GM19468 (cell line): ENCODE measurements at regions not wholly inside any gene's neighbourhood (a gene's known extent, or its start where the extent isn't known, plus 50 kb on each side); places are given as distances from the start of the nearest gene placed in this dataset.

Source experiments
- ATAC-seq: cut with Tn5 transposase; IDR thresholded peaks from one replicate; pipeline ENCODE4 v1.9.1; 2021; ENCODE audit warnings: mild to moderate bottlenecking, moderate library complexity, moderate number of reproducible peaks; ENCODE audit not compliant: unreplicated experiment; ENCODE audit errors: extremely low read depth

DNA sequence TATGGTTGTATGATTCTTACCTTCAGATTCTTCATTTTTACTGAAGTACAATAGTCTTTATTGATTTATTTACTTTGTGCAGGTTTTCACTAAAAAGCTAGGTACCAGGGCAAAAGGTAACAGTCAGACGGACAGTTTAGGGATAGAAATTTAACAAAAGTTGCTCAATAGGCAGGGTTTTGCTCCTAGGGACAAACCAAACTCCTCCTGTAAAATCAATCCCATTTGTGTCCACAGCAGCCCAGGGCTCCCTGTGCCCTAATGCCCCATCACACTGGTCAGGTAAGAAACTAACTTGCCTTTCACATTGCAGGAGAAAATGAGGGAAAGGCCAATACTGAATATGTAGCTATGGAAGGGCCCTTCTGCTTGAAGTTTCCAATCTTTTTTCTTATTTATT lies 410.9 kb downstream of the EPHA4 start:
- ATAC-seq = no peak

DNA sequence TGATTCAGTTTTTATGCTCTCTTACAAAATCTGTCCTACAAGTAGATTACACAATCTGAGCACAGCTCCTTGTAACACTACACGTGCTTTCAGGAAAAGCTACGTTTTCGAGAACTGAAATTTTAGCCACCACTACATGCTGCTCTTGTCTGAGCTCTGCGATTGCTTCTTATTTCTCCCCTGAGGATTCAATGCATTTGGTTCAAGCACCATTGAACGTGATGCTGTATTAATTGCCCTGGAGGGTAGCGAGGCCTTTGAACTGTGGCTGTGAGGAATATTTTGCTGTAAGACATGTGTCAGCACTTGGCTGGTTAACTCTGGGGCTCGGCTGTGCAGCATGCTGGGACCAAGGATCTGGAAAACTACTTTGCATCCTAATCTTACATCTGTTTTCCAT lies 405.8 kb downstream of the EPHA4 start:
- ATAC-seq = no peak

DNA sequence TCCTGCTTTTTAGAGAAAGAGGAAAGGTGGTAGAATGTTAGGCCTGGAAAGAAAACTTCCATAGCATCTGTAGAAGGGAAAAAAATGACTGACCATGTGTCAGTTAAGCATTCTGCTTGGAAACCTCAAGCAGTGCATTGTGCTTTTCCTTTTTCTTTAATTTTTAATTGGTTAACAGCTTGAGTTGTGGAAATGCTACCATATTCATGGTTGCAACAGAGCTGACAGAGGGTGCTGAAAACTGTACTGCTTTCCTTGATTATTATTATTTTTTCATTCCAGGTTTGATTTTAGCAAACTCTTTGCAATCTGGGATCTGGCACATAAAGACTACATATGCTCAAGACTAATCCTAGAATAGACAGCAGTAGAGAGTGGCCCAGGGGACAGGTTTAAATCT lies 404.5 kb downstream of the EPHA4 start:
- ATAC-seq = no peak

DNA sequence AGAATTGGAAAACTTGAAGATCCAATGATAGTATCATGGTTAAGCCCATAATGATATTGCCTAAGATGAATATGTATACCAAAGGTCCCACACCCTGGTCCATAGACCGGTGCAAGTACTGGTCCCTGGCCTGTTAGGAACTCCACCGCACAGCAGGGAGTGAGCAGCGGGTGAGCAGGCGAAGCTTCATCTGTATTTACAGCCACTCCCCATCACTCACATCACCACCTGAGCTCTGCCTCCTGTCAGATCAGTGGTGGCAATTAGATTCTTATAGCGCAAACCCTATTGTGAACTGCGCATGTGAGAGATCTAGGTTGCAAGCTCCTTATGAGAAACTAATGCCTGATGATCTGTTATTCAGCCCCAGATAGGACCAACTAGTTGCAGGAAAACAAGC lies 402.4 kb downstream of the EPHA4 start:
- no peak for ATAC-seq

DNA sequence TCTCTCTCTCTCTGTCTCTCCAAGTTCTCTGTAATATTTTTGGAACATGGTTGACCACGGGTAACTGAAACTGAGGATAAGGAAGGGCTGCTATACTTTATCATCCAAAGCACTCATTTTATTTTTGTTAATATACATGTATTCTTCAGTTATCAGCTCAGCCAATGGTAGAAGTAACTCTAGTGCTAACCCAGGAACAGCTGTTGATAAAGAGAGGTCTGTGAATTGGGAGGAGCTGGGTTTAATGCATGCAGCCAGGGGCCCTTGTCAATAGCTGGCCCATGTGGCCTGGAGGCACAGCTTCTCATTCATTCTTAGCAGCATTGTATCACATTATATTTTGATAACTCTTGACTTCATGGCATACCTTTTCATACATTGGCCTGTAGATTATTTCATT lies 401.6 kb downstream of the EPHA4 start:
- no peak for ATAC-seq

DNA sequence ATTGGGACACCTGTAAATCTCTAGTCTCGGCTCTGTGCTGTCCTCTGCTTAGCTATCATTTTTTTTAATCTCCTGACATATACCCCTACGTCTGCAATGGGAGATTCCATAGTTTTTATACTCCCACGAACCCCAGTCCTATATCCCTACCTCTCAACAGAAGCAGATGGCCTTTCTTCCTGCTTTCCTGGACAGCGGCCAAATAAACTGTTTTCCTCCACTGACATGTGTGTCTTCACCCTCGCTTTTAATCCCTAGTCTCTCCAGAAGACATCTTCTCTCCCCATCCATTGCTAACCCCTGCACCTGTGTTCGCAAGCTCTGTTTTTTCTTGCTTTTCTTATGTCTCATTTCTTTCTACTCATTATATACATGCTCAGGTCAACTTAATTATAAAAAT lies 395.4 kb downstream of the EPHA4 start:
- no peak for ATAC-seq

DNA sequence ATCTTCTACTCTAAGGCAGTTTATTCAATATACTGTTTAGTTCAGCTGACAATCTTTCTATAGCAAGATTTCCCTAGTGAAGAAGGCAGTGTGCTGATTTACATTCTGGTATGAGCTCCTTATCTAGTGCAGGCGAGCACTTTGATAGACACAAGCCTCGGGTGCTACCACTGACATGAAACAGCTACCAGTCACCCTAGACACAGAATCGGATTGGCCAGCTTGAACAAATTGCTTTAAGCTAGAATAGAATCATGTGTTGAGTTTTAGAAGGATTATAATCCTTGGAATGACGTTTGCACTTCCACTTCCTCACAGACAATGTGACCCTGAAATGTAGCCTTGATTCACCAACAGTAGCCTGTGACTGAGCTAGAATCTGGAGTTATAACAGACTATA lies 394.0 kb downstream of the EPHA4 start:
- no peak for ATAC-seq

DNA sequence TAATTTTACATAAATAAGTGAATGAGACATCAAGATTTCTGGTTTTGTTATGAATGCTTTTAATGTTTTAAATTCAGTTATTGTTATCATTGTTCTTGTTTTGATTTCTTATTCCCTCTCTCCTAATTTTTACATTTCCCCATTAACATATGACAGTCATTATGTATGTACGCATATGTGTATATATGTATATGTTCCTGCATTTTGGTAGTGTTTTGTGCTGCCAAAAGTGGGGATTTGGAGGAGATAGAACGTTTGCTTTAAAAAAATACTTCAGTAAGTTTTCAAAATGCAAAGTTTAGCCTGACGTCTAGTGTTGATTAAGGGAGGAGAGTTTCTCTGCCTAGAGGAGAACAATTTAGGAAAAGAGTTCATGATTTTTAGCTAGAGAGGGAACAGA lies 385.2 kb downstream of the EPHA4 start:
- ATAC-seq = no peak

DNA sequence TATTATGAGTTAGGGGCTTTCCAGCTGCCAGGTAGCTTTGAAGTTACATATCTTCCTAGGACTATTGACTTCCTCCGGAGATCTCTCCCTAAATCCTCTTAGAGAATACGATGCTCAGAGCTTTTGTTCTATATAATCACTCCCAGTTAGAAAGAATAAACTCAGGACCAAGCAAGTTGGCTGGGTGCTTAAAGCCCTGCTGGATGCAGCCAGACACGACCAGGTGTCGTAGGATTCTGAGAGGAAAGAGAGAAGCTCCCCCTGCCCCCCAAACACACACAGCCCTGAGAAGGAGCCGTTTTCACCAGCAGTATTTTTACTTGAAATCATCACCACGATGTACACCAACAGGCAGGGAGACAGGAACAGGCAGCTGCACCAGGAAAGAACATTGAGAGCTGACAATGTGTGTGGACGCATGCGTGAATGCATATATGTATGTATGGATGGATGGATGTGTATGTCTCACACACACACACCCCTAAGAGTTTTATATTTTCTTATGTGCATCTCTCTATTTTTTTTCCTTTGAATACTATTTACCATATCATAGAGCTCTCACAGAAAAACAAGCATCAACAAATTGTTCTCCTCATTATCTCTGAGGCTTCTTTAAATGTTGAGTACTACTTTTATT lies 382.6 kb downstream of the EPHA4 start:
- ATAC-seq = no peak

DNA sequence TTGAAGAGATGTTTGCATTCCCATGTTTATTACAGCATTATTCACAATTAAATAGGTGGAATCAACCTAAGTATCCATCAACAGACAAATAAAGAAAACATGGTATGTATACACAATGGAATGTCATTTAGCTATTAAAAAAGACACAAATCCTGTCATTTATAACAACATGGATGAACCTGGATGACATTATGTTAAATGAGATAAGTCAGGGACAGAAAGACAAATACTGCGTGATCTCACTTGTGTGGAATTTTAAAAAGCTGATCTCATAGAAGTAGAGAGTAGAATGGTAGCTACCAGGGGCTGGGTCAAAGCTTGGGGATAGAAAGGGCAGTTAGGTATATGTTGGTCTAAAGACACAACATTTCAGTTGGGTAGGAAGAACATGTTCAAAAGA lies 376.3 kb downstream of the EPHA4 start:
- ATAC-seq = no peak

DNA sequence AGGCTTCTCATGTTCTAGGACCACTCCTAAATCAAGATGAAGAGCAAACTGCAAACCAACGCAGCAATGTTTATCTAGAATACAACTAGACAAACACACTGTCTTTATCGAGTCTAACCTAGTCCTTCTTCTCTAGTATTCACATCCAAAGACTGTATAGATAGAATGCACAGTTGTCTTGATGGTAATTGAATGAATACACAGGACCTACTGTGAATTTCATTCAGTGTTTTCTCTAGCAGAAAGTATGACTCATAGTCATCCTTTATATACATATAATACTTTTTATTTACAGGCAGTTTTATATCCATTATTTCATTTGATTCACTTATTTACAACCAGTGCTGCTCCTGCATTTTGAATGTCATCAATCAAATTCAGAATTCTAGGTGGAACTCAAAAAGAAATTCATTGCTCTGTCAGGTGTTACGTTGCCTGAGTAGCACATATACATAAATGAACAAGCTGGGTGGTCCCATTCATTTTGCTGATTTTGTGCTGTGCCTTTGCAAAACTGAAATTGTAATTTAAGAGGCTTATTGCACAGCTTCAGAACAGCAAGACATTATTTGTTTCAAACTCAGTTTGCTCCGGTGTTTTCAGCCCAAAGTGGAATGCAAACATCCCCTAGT lies 374.8 kb downstream of the EPHA4 start:
- no peak for ATAC-seq

DNA sequence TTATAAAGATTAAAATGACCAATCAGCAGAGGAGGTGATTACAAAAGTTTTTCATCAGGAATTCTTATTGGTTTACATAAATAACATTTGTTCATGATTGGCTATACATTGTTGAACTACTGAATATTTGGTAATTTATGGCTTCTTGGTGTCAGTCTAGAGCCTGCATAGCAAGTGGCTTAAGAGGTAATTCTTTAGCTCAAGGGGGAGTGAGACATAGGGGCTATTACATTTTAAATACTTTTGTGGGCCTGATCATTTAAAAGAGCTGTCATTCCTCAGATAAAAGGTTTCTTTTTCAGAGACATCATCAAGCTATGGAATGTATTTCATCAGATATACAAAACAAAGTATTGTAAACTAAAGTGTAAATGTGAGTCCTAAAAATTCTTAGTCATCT lies 373.8 kb downstream of the EPHA4 start:
- ATAC-seq = no peak

DNA sequence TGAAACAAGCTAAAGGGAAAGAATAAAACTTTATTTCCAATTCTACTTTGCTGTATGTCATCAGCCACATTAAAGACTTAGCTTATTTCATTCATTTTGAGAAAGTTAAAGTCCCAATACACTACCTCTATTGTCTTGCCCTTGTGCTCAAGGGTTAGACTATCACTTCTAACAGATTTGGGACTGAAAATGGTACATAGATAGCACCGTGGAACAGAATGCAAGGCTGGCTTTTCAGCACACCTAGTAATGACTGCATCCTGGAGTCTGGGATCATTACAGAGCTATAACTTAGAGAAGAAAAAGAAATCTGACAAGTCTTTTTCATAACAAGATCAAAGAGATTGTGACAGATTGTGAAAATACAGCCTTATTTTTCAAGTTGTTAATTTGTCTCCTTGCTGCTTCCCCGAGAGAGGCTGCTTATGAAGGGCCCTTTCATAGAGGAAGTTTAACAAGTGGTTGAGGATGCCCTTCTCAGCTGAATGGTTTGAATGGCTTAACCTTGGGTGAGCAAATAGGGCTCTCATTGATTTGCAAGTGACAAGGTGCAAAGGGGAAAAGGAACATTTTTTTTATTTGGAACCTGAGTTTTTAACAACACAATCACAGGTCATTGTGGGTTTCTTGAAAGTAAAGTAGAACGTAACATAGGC lies 371.8 kb downstream of the EPHA4 start:
- no peak for ATAC-seq

DNA sequence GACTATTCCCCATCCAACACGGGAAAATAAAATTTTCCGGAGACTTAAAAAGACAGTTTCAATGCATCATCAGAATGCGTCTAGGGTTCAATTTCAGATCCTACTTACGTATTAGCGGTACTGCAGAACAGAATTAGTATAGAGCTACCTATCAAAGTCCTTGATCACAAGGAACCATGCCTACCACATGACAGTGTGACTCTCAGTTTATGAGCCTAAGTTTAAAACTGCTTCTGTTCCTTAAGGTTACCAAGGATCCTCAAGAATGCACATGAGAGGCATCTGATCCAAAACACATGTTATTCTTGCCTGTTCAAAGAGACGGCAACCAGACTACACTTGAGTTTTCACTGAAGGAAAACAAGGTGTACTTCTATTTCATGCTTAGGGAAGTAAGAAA lies 369.7 kb downstream of the EPHA4 start:
- no peak for ATAC-seq

DNA sequence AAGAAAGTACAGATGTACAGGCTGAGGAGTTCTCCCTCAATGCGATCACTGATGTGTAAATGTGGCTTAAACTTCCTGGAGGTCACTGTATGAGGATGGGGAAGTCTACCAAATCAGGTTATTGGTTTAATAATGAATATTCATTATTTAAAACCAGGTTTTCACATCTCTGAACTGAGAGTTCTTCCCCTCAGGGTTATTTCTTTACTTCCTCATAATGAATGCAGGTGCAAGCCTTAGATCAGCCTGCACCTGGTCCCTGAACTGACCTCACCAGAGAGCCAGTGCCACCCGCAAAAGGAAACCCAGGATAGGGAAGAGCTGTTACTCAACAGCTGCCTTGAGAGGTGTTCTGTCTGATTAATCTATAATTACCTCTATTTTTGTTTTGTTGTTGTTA lies 369.0 kb downstream of the EPHA4 start:
- ATAC-seq = peak; percentile 89

DNA sequence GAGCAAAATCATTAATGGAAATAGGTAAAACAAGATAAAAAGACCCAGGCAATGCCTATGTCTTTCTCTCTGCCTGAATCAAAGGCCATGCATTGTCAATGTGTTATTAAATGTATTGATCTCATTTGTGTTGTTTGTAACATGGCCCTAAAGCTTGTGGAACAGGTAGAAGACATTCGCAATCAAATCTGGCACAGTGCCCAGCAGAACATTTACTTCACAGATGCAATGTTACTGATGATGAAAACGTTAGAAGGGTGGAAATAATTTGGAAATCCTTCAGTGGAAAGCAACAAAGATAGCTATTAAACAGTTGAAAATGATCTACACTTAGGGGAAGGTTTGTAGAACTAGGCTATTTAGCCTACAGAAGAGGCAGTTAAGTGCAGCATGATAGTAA lies 368.2 kb downstream of the EPHA4 start:
- no peak for ATAC-seq

DNA sequence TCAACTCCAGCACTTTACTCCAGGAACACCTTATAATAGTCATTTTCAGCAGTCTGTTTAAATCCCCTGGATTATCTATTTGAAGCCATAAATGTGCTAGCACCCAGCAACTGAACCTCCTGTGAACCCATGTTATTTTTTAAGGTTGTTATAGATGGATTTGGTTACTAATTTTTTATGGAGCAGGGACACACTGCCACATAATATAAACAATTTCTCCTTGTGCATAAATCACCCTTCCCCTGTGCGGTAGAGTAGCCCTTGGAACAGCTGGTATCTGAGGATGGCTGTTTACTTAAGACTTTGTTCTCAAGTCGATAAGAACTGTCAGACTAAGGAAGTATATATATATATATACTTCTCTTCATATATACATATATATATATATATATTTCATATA lies 367.4 kb downstream of the EPHA4 start:
- ATAC-seq = no peak

DNA sequence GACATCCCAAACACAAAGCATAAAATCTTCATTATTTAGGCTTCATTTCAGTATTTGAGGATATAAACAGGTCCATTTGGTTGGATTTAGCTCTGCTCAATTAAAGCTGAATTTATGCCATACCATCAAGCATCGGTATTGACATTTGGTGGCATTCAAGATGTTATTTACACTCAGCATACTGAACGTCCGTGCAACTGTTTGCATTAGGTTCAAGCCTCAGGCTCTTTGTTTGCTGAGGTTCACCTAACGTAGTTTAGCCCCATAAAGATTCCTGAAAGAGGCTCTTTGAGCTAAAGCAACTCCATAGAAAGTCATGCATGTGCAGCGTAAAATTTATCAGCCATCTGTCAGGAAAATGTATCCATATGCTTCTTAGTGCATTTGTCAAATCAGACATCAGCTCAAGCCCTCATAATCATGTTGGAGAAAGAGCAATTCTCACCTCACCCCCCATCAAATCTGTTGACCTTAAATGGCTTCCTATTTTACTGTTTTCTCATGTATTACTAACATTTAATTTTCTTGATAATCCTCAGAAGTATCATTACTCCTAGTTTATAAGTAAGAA lies 366.9 kb downstream of the EPHA4 start:
- no peak for ATAC-seq

DNA sequence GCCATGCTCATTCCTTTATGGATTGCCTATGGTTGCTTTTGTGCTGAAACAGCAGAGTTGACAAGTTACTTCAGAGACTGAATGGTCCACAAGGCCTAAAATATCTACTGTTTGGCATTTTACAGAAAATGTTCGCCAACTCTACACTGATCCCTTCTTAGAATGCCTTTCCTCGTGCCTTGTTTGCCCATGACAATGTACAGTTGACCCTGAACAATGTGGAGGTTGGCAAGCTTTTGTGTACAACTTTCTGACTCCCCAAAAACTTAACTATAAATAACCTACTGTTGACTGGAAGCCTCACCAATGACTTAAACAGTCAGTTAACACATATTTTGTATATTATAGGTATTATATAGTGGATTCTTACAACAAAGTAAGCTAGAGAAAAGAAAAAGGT lies 361.4 kb downstream of the EPHA4 start:
- no peak for ATAC-seq

DNA sequence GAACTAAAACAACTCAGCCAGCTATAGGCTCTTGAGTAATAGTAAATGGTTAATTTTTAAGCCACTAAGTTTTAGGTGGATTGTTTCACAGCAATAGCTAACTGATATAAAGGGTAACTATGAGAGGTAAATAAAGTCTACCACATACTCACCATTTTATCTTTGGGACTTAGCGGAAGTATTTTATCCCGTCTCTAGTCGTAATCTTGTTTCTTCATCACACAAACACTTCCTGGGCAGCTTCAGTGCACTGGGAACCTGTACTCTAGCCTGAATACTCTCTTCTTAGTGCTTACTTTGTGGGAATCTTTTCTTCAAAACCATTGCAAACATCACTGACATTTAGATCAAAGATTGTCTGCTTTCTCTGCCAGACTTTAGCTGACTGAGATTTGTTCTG lies 360.5 kb downstream of the EPHA4 start:
- no peak for ATAC-seq

DNA sequence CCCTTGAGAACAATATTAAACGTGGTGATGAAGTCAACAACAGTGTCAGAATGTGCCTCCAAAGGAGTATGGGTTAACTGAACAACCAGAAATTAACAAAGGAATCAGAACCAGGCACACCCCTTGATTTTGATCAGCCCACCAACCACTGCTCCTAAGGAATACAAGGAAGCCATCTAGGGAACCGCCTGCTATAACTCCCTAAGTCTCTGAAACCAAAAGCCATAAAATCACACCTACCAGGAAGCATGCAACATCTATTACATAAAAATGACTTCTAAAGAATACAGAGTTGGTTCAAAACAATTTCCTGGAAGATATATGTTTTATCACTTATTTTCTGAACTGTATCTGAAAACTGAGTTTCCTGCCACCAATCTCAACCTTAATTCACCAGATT lies 360.0 kb downstream of the EPHA4 start:
- no peak for ATAC-seq

DNA sequence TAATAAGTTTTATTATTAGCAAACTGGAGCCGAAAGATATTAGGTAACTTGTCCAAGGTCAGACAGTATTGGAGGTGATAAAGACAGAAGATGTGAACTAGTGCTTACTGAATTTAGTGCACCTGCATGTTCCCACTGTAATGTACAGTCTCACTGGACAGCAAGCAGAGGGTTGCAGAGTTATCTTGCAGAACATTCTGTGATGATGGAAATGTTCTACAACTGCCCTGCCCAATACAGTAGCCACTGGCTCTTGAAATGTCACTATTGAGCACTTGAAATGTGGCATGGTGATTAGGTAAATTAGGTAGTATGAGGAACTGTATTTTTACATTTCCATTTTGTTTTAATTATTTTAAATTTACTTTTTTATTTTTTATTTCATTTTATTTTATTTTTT lies 356.6 kb downstream of the EPHA4 start:
- ATAC-seq = no peak
